Erythroblast (primary cell): ENCODE measurements at regions not wholly inside any gene's neighbourhood (a gene's known extent, or its start where the extent isn't known, plus 50 kb on each side); places are given as distances from the start of the nearest gene placed in this dataset.

ENCODE experiments used
- GATA1 ChIP-seq: IDR thresholded peaks from 2 replicates; pipeline ENCODE4 v1.6.1; 2011; ENCODE audit warnings: low read depth, mild to moderate bottlenecking, control low read depth, low read length, moderate library complexity
- POLR2A ChIP-seq: IDR thresholded peaks from 2 replicates; pipeline ENCODE4 v1.6.1; 2011; ENCODE audit warnings: mild to moderate bottlenecking, low read length

- no peak for TF ChIP-seq POLR2A
- no peak for TF ChIP-seq GATA1
Measured at GRCh38 chr13:59236309-59236919, 927.3 kb downstream of the DIAPH3 start.
